NCI-H187 treated with DMSO at 0.1 percent for 48 hours (cell line): ENCODE measurements at regions not wholly inside any gene's neighbourhood (a gene's known extent, or its start where the extent isn't known, plus 50 kb on each side); places are given as distances from the start of the nearest gene placed in this dataset.
"Not testable (repeated sequence)": the region's sequence is repeated elsewhere in the genome, so short reads cannot be mapped to it uniquely, and the experiment has no call there.

Source experiments
- DNase-seq: peaks from one replicate; lab custom pipeline; 2025; lab: John Stamatoyannopoulos, UW

DNA sequence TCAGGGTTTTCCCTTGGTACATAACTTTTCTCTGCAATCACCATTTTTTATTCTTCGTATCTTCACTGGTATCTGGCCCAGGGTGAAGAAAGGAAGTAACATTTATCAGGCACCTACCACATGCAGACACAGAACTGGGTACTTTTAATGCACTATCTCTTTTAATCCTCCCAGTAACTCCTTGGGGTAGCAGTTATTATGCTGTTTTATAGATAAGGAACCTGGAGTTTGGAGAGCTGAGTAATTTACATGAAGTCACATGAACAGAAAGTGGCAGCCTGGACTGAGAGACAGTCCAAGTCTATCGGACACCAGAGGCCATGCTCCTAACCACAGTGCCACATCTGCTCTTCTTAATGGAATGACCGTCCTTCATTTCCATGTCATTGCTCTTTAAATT, 117.1 kb upstream of the PODXL start:
- no peak for DNase-seq

GRCh38 chr7:131670406-131670805, 114.0 kb upstream of the PODXL start:
- no peak for DNase-seq

DNA sequence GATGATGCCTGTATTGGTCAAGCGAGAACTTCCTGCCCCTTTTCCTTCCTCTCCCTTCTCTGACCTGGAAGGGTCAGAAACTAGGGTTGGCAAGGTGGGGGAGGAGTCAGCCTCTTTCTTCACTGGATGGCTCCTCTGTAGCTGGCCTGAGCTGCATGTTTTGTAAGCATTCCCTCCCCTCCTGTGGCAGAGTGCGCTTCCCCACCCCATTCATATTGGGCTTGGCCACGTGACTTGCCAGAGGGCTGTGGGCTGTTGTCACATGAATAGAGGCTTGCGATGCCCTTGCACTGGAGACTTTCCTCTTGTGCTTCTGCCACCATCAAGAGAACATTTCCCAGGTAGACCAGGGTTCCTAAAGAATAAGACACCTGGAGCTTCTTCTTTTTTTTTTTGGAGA, 111.3 kb upstream of the PODXL start:
- no peak for DNase-seq

GRCh38 chr7:131665021-131665420, 108.6 kb upstream of the PODXL start:
- no peak for DNase-seq

DNA sequence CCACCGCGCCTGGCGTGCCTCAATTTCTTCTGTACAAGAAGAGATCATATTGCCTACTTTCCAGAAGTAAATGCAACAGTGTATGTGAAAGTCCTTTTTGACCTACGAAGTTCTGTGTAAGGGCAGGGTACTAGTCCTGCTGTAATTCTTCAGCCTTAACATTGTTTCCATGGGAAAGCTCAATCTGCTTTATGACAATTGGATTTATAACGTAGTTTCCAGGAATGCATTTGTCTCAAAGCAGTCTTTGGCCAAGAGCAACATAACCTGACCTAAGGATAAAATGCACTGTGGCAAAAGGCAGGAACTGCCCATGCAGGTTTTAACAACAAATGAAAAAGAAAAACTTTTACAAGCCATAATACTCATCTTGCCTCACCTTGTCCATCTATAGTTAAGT, 108.1 kb upstream of the PODXL start:
- DNase-seq, result no peak

GRCh38 chr7:131662301-131662873, 106.0 kb upstream of the PODXL start:
- DNase-seq, result not testable (repeated sequence)

DNA sequence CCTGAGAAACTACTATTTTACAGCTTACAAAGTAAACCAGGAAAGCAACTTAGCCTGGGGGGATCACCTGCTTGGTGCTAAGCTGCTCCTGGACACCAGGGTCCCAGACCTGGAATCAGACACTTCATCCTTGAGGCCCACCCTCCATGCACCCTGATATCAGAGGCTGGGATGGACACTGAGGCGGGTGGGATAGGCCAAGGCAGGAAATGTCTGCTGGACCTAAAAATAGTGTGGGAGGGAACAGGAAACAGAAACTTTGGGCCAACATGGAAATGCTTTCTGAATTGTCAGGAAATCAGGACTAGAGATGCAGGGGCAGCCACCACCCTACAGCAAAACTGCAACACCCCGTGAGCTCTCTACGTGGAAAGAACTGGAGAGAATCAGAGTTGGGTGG, 101.5 kb upstream of the PODXL start:
- DNase-seq, result no peak

DNA sequence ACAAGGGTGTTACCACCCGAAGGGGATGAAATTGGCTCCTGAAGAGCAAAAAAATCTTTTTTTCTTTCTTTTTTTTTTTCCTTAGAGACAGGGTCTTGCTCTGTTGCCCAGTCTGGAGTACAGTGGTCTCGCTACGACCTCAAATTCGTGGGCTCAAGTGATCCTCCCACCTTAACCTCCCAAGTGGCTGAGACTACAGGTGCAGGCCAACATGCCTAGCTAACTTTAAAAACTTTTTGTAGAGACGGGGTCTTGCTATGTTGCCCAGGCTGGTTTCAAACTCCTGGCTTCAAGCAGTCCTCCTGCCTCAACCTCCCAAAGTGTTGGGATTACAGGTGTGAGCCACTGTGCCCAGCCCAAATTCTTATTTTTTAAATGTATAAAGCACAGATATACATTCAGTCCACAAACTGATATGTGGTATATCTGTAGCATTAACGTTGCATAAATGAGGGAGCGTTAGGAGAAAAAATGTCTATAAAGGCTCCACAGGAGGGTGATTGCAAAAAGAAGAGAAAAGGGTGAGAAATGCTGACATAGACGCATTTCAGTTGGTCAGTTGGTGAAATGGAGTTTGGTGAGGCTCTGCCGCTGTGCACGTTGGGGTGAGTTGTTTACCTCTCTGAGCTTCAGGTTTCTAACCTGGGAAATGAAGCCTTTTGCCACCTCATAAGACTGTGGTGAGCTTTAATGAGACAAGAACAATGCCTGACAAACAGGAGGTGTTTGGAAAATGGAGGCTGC, 100.7 kb upstream of the PODXL start:
- DNase-seq, result no peak

- DNase-seq, result no peak
These were observed 99.4 kb upstream of the PODXL start for GRCh38 chr7:131655866-131656265.

DNA sequence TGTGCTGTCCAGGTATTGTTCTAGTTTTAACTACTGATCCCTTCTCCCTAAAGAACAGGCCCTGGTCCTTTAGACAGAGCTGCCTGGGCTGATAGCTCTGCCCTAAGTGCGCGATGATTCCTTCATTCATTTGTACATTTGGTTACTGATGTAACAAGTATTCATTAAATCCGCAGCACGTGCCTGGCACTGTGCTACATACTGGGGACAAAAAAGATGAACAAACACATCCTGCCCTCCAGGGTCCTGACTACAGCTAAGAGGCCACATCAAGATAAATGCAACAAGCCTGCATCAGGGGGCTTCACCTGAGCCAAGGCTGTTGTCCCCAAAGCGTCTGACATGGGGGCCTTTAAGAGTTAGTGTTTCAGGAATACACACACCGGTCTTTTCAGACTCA, 99.0 kb upstream of the PODXL start:
- no peak for DNase-seq

DNA sequence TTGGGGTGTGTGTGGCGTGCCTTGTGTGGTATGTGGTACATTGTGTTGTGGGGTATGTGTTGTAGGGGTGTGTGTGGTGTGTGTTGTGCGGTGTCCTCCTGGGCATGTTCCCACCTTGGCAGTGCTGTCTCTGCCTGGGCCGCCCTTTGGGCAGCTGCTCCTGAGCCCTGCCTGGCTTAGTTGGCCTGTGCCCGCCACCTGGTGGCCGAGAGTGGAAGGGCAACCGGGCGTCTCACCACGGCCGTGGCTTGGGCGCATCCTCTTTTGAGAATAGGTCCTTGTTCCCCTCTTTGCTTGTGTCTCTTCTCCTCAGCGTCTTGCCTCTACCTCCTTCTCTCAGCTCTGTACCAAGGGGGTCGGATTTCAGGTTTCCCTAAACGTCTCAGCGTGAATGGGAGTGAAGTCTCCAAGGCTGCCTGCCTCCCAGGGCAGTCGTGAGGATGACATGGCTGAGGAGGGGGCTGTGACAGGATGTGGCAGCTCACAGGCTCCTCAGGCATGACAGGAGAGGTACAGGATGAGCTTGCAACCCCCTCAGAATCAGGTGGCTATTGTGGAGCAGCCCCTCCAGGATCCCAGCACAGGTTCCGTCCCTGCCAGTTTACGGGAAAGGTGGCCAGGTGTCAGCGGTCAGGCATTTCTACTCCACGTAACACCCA, 98.4 kb upstream of the PODXL start:
- no peak for DNase-seq

DNA sequence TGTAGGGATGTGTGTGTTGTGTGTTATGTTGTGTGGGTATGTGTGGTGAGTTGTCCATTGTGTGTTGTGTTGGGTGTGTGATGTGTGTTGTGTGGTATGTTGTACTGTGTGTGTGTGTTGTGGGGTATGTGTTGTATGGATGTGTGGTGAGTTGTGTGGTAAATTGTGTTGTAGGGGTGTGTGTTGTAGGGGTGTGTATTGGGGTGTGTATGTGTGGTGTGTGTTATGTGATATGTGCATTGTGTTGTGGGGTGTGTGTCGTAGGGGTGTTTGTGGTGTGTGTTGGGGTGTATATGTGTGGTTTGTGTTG, 97.8 kb upstream of the PODXL start:
- no peak for DNase-seq

DNA sequence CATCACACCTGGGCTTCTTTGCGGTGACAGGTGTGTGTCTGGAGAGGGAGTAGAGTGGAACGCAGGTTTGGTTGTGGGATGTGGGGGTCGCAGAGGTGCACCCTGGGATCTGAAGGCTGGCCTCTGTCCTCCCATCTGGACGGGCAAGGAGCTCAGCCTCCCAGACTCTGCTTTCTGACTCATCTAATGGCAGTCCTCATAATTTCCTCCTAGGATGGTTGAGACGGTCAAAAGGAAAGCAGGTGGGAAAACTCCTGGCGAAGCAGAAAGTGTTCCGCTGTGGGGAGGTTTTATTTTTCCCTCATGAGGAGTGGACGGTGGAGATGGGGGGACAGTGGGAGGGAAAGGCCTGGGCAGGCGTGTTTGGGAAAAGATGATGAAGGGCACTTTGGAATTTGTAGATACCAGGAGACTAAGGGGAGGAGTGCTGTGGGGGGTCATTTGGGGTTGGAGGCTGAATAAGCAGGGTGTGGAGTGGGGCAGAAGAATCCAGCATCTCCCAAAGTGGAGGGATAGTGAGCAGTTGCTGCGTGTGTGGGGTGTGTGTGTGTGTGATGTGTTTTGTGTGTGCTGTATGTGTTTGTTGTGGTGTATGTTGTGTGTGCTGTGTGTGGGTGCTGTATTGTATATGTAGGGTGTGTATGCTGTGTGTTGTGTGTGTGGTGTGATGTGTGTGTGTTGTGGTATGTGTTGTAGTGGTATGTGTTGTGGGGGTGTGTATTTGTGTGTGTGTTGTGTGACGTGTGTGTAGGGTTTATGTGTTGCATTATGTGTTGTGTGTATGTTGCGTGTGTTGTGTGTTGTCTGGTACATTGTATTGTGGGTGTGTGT, 97.2 kb upstream of the PODXL start:
- no peak for DNase-seq

DNA sequence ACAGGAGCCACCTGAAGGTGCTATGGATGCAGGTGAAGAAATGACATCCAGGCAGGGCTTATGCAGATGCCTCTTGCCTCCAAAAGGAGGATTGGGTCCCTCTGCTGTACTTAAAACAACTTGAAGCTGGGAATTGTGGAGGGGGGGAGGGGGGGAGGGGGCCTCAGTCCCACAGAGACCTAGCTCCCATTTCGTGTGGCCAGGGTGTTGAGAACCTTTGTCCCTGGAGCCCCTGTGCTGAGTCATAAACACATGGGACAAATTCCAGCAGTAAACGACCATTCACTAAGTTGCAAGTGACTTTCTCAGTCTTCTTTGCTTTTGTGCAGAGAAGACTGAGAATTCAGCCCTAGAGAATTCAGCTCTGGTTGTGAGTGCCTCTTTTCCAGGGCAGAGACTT, 96.5 kb upstream of the PODXL start:
- no peak for DNase-seq

GRCh38 chr7:131652194-131652593, 95.8 kb upstream of the PODXL start:
- no peak for DNase-seq

DNA sequence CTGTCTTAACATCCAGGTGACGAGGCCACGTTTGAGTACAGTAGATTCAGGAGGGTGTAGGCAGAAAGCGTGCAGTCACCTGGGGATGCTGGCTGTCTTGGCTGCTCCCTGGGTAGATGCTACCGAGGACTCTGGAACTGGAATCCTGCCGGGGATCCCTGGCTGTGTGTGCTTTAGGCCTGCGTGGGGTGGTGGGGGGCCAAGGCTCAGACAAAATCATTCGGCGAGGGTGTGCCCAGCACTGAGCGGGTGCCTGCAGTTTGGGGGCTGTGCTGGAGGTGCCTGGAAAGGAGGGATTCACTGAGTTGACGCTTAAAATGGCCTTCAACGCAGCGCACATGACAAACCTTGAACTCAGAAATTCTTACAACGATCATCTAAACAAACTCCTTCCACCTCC, 93.5 kb upstream of the PODXL start:
- DNase-seq, result no peak

DNA sequence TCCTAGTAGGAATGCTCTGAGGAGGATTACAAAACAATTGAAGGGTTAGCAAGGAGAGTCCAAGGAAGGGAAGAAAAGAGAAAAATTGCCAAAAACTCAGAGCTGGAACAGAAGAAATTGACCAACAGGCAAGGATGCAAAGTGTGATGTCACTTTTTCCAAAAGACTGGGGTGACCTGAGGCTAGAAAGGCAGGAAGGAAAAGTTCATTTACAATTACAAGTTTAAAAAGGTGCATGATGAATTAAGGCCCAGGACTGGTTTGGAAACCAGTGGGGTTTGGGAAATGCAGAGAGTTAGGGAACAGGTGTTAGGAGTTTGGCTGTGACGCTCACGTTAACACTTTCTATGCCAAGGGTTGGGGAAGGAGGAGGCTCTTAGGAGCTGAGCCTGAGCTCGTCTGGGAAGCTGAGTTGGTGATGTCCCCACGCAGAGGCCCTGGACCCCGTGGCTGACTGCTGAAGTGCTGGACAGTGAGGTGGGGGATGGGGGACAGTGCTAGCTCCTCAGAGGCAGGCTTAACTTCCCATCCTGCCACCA, 92.6 kb upstream of the PODXL start:
- DNase-seq, result no peak

GRCh38 chr7:131648491-131648890, 92.1 kb upstream of the PODXL start:
- DNase-seq, result no peak

DNA sequence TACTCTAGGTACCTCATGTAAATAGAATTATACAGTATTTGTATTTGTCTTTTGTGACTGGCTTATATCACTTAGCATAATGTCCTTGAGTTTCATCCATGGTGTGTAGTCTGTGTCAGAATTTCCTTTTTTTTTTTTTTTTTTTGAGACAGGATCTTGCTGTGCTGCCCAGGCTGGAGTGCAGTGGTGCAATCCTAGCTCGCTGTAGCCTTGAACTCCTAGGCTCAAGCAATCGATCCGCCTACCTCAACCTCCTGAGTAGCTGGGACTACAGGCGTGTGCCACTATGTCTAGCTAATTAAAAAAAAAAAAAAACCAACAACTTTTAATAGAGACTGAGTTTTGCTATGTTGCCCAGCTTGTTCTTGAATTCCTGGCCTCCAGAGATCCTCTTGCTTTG, 89.8 kb upstream of the PODXL start:
- no peak for DNase-seq

DNA sequence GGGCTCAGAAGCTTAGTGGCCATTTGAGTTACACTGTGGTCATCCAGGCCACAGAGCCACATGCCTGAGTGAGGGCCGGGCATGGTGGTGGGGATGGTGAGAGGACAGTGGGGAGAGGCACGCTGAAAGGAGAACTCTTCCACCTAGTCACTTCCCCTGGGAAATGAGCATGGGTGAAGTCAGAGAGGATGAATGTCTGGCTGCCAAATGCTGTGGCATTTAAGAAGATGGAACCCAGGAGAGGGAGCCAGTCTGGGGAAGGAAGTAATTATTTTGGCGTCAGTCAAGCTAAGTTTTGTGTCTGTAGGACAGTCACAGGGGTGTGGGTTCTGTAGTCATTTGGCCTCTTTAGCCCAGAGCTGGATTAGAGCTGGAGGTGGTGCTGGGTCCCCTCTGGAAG, 86.0 kb upstream of the PODXL start:
- DNase-seq, result no peak

DNA sequence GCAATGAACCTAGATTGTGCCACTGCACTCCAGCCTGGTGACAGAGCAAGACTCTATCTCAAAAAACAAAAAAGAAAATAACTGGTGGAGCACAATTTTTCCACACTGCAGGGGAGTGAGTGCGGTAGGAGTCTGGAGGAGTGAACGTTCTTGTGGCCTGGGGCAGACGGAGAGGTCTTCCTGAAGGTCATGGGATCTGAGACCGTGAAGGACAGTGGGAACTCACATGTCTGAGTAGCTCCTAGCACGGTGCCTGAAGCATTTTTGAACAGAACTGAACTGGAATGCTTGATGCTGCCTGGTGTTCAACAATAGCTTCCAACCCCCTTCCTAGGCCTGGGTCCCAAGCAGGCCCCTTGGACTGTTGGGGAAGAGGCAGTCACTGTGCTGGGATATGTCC, 84.3 kb upstream of the PODXL start:
- no peak for DNase-seq

- no peak for DNase-seq
These were observed 82.4 kb upstream of the PODXL start for GRCh38 chr7:131638641-131639430.
